HG03378 (cell line): ENCODE measurements at regions not wholly inside any gene's neighbourhood (a gene's known extent, or its start where the extent isn't known, plus 50 kb on each side); places are given as distances from the start of the nearest gene placed in this dataset.

Experiments used
- ATAC-seq: cut with Tn5 transposase; IDR thresholded peaks from one replicate; pipeline ENCODE4 v1.9.1; 2021; ENCODE audit warnings: mild to moderate bottlenecking, moderate library complexity; ENCODE audit not compliant: unreplicated experiment

DNA sequence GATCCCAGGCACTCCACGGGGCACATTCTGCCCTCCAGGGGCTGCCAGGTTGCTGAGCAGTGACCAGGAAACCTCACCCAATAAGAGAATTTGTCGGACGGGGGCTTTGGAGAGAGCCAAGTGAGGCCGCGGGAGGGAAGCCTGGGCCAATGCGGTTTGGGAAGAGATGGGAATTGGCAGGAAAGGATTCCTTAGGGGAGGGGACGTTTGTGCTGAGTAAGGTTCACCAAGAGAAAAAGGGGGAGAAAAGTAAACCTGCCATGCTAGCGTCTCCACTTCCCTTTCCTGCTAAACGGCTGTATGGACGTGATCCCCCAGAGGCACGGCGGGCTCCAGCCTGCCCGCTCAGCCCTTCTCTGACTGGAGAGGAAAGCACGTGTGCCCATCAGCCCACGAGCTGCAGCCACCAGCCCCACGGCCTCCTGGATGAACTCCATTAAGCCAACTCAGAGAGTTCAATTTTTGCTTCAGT is 194.4 kb upstream of the ID2 start:
- ATAC-seq: peak; percentile 4

- peak; percentile 91 for ATAC-seq
Observed at GRCh38 chr2:8488001-8488738, 193.7 kb upstream of the ID2 start.

DNA sequence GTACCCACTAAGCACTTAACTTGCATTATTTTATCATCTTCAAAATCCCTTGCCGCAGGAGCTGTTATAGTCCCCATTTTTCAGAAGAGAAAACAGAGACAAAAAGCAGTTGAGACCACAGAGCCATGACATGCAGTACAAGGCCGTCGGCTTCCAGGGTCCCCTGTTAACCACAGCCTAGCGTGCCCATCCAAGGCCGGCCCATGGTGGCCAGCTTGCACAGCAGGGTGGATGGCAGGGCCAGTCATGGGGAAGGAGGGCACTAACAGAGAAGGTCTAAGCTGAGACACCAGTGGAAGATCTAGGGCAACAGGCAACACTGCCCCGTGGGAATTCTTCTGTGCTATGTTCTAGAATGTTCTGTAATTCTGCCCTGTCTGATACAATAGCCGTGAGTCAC is 192.6 kb upstream of the ID2 start:
- ATAC-seq: no peak

- no peak for ATAC-seq
Observed at GRCh38 chr2:8489751-8490150, 192.1 kb upstream of the ID2 start.

DNA sequence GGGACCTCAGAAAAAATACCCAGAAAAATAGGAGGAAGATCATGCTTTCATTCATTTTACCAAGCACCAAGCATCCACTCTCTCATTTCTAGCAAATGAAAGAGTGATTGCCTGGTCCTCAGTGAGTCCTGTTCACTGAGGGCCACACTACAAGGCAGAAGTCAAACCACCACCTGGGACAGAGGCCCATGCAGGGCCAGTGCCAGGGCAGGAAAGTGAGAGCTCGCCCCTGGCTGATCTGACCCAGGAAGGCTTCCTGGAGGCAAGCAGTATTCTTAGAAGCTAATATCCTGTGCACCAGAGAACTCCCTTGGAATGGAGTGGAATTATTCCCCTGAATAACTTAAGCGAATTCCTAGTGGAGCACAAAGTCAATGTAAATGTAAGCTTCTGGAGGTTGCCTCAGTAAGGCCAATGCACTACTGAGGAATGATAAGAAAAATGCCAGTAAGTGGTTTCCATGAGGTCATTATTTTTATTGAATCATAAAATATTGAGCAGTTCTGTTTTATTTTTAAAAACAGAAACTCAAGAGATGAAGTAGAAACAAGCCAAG is 191.6 kb upstream of the ID2 start:
- no peak for ATAC-seq

DNA sequence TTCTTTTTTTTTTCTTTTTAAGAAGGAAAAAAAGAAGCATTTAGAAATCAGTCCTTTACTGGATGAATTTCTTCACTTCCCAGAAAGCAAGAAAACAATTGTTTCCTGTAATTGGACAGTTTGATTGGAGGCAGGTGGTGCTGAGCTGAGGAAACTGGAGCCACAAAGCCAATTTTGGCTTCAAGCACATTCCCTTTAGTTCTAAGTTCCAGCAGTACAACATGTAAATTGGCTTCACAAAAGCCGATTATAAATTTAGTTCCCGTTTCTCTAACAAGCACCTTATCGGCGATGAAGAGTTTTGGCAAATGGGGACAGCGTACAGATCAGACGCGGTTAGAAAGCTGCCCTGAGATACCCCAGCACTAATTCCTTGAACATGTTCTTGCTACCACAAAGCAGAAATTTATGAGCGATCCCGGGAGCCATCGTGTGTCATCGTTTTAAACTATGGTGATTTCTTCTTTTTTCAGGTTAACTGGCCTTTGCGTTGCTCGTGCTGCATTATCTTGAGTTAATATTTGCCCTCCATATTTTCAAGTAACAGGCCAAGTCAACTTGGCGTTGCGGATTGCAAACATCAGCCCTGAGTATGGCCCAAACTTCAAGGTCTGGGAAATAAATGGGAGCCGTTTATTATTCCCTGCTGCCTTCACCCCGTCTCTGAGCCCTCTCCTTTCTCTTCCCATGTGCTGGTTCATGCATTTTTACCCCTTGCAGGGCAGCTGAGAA is 190.4 kb upstream of the ID2 start:
- no peak for ATAC-seq

DNA sequence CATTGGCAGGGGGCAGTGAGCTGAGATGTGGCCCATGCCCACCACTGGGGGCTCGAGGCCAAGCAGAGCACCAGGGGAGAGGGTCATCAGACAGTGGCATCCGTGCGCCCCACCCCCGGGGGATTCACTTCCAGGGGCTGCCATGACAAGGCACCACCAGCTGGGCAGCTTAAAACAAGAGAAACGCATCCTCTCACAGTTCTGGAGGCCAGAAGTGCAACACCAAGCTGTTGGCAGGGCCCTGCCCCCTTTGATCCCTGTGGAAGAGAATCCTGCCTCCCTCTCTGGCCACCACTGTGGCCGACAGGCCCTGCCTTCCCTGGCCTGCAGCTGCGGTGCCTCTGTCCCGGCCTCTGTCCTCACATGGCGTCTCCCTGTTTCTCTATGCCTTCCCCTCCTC is 187.7 kb upstream of the ID2 start:
- no peak for ATAC-seq

DNA sequence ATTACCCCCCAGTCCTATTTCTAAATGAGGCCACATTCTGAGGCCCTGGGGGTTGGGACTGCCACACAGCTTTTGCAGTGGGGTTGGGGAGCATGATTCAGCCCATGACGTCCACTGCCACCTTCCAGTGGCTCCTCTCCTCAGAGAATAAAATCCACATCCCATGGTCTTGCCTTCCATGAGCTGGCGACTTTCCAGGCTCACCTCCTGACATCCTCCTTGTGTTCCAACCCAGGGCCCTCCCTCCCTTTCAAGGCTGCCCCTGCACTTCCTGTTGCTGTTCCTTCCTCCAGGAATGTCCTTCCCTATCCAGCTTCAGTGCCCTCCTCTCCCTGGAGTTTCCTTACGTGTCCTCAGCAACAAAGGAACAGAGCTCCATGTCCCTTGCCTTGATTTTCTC is 187.3 kb upstream of the ID2 start:
- no peak for ATAC-seq

DNA sequence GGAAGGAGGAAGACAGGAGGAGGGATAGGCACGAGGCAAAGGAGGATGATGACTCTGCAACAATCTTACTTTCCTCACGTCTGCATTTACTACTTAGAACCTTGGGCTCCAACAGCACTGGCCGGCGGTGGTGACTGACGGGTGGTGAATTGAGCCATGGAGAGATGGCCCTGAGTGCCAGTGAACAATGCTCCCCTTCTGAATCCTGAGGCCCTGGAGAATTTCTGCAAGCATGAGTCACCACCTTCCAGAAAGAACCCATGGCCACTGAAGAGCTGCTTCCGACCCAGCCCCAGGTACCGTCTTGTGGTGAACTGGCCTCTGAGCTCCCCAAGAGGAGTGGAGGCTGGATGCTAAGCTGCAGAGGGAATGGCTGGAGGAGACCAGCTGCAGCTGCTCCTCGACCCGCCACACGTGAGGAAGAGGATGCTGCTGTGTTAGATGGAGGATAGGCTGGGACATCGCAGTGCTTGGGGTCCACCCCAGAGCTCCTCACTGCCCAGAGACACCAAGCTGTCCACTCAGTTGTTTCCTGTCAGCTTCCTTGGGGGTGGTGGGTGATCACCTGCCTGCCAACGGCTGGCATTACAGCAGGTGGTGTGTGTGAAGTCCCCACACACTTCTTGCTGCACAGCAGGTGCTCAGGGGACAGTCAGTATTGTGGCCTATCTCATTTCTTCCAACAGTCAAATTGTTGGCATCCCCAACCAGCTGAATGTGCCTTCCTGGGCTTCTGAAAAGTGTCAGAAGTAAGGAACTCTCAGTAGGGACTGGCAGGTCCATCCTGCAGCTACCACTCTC is 186.5 kb upstream of the ID2 start:
- no peak for ATAC-seq

- no peak for ATAC-seq
Observed at GRCh38 chr2:8496079-8496478, 185.8 kb upstream of the ID2 start.

DNA sequence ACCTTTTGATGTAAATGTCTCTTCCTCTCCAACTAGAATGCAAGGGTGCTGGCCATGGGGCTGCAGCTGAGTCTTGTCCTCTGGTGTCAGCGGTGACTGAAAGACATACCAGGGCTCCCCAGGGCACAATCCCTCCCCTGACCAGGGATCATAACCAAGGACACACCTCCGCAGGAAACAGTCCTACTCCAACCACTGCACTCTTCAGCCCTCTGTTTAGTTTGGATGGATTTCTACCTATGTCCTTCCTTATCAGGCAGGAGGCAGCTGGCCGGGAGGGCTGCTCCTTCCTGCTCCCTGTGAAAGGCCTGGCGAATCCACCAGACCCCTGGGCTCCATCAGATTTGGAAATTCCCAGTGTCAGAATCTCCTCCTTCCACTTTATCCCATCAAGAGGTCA is 185.2 kb upstream of the ID2 start:
- no peak for ATAC-seq

DNA sequence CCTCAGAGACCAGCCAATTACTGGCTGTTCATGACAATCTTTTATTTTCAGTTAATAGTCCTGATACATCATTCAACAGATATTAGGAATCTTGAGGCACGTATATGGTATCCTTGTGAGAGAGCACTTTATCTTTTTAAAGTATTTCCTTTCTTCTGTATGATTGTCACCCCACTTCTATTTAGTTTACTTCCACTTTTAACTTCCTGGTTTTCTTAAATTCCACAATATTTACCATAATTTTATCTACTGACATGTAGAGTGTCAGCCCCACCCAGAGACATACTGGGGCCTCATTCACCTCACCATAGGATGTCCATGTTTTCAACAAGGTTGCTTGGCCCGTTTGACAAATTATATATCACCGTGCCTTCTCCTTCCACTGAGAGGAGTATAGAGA is 182.9 kb upstream of the ID2 start:
- ATAC-seq: no peak

GRCh38 chr2:8500124-8501054 is 181.5 kb upstream of the ID2 start:
- no peak for ATAC-seq

DNA sequence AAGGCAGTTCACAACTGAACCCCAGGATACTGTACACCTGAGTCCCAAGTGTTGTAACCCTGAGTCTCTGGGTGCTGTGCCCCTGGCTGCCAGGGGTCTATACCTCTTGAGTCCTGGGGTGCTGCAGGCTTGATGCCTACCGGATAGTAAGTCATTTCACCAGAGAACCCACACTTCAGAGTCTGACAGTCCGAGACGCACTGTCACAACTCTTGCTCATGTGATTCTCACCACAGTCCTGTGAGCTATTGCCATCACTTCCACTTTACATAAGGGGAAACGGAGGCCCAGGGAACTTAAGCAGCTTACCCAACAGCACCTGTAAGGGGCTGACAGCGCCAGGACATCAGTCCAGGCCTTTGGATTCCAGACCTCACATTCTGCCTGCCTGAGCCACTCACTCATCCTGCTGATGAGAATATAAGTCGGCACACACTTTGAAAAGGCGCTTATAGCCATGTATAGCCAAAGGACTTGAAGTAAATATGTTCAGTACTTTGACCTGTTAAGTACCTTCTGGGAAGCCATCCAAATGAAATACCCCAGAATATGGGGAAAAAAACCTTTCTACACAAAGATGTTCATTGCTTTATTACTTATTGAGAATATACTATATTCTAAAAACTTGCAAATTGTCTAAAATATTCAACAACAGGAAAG is 180.7 kb upstream of the ID2 start:
- no peak for ATAC-seq

DNA sequence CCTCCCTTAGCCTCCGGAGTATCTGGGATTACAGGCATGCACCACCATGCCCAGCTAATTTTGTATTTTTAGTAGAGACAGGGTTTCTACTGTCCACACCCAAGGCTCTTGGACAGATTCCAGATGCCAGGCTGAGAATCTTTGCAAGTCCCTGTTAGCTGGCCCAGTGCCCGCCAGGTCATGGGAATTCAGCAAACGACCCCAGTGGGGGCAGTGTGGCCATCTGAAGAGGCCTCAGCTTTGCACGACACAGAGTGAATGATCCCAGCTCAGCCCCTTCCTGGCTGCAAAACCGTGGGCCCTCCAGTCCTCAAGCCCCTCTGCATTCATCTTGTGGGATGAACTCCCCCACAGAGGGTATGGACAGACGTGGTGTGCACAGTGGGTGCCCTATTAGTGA is 179.5 kb upstream of the ID2 start:
- no peak for ATAC-seq

DNA sequence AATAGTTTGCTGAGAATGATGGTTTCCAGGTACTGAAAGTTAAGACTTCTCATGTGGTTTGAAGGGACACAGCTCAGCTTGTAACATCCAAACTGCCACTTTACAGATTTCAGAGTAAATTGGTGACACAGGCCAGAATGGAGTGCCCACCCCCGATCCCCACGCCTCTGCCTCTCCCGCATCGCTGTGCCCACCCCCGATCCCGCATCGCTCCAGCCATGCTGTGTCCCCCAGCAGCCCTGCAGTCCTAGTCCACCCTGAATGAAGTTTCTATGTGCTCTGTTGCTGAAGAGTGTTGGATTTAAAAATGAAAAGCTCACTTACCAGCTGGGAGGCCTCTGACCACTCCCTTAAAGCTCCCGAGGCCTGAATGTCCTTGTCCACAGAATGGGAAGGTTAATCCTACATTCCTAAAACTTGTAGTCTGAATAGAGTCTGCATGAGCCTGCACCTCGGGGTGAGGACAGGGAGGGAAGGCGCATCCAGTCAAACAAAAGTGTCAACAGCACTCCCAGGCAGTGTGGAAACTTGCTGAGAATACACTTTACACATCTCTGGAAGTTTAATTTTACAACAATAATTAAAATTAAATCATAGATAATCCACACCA is 176.4 kb upstream of the ID2 start:
- no peak for ATAC-seq

GRCh38 chr2:8506746-8507145 is 175.1 kb upstream of the ID2 start:
- no peak for ATAC-seq

DNA sequence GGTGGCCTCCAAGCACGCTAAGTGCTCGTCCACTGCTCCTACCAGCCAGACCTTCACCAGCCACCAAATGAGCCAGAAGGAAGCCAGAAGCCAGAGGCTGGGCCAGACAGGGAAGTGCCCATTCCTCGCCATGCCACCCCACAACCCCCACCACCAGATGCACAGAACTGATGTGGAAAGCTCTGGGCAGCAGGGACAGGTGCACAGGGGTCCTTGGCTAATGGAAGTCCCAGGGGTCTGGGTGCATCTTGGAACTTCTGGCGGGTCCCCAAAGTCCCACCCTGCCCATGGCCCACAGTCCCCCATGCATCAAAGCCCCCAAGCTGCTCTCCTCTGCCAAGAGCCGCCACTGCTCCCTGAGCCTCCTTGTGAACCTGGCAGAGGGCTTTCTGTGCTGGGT is 173.1 kb upstream of the ID2 start:
- ATAC-seq: no peak

- no peak for ATAC-seq
Observed at GRCh38 chr2:8509621-8510020, 172.2 kb upstream of the ID2 start.
